IPS DF 19.7 (cell line): ENCODE measurements at regions not wholly inside any gene's neighbourhood (a gene's known extent, or its start where the extent isn't known, plus 50 kb on each side); places are given as distances from the start of the nearest gene placed in this dataset.
A peak's percentile ranks its signal among the peaks of the same experiment; 100 is the strongest.

Experiments
- DNase-seq: peaks from one replicate; pipeline ENCODE4 v3.0.0-alpha.2; 2013; ENCODE audit warnings: low read depth, low spot score

- no peak for DNase-seq
Observed at GRCh38 chr1:37161171-37161570, 126.9 kb upstream of the GRIK3 start.

GRCh38 chr1:37162059-37162458 lies 127.7 kb upstream of the GRIK3 start:
- DNase-seq = no peak

- DNase-seq = no peak
Observed at GRCh38 chr1:37166005-37166404, 131.7 kb upstream of the GRIK3 start.

- DNase-seq = no peak
Observed at GRCh38 chr1:37167479-37167878, 133.2 kb upstream of the GRIK3 start.

GRCh38 chr1:37169241-37169640 lies 134.9 kb upstream of the GRIK3 start:
- no peak for DNase-seq

- no peak for DNase-seq
Observed at GRCh38 chr1:37169743-37170275, 135.5 kb upstream of the GRIK3 start.

GRCh38 chr1:37171691-37172090 lies 137.4 kb upstream of the GRIK3 start:
- no peak for DNase-seq

- no peak for DNase-seq
Observed at GRCh38 chr1:37174341-37174740, 140.0 kb upstream of the GRIK3 start.

- no peak for DNase-seq
Observed at GRCh38 chr1:37174876-37175275, 140.6 kb upstream of the GRIK3 start.

- no peak for DNase-seq
Observed at GRCh38 chr1:37175666-37176215, 141.4 kb upstream of the GRIK3 start.

- no peak for DNase-seq
Observed at GRCh38 chr1:37176269-37176668, 142.0 kb upstream of the GRIK3 start.

GRCh38 chr1:37177230-37177864 lies 143.0 kb upstream of the GRIK3 start:
- peak; percentile 33 for DNase-seq

- DNase-seq = no peak
Observed at GRCh38 chr1:37181425-37181824, 147.1 kb upstream of the GRIK3 start.

- DNase-seq = no peak
Observed at GRCh38 chr1:37184789-37185188, 150.5 kb upstream of the GRIK3 start.

GRCh38 chr1:37186246-37186756 lies 152.0 kb upstream of the GRIK3 start:
- DNase-seq = no peak

GRCh38 chr1:37189111-37189510 lies 154.8 kb upstream of the GRIK3 start:
- DNase-seq = no peak

GRCh38 chr1:37197411-37197810 lies 163.1 kb upstream of the GRIK3 start:
- DNase-seq = no peak

- peak; percentile 17 for DNase-seq
Observed at GRCh38 chr1:37214305-37214704, 180.0 kb upstream of the GRIK3 start.

- DNase-seq = no peak
Observed at GRCh38 chr1:37233606-37234005, 199.3 kb upstream of the GRIK3 start.

- DNase-seq = peak; percentile 70
Observed at GRCh38 chr1:37234941-37235418, 200.7 kb upstream of the GRIK3 start.

GRCh38 chr1:37237948-37238347 lies 203.6 kb upstream of the GRIK3 start:
- no peak for DNase-seq

- DNase-seq = no peak
Observed at GRCh38 chr1:37238364-37239224, 204.3 kb upstream of the GRIK3 start.
